HG02884 (cell line): ENCODE measurements at regions not wholly inside any gene's neighbourhood (a gene's known extent, or its start where the extent isn't known, plus 50 kb on each side); places are given as distances from the start of the nearest gene placed in this dataset.

Experiments
- ATAC-seq: cut with Tn5 transposase; IDR thresholded peaks from one replicate; pipeline ENCODE4 v1.9.1; 2021; ENCODE audit warnings: mild to moderate bottlenecking, moderate library complexity; ENCODE audit not compliant: unreplicated experiment

DNA sequence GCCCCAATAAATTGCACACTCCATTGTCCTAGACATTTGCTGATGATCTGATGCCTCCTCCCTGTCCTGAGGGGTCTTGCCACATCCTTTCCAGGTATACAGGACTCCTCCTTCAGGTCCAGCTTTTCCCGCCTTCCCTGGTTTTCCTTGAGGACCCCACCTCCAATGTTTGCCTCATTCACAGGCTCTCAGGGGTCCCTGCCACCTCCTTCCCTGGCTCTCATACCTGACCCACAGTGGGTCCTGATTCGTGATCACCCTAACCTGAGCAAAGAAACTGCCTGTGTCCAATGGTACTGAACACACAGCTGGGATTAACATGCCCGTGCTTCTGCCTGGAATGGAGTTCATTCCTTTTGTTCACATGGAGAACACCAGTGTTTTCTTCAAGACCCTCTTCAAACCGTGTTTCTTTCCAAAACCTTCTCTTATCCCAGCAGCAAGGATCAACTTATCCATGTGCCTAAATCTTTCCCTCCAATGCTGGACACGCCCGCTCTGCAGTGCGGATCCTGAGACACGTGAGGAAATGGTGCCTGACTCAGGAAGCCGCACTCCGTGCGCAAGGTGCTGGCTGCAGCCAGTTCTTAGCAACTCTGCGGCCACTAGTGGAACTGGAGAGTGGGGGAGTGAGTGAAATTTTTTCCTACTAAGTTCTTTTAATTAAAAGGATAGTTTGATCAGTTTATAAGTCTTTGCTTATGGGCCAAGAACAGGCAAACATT lies 354.6 kb upstream of the SHH start:
- no peak for ATAC-seq

GRCh38 chr7:156163747-156164146 lies 351.5 kb upstream of the SHH start:
- ATAC-seq, result no peak

DNA sequence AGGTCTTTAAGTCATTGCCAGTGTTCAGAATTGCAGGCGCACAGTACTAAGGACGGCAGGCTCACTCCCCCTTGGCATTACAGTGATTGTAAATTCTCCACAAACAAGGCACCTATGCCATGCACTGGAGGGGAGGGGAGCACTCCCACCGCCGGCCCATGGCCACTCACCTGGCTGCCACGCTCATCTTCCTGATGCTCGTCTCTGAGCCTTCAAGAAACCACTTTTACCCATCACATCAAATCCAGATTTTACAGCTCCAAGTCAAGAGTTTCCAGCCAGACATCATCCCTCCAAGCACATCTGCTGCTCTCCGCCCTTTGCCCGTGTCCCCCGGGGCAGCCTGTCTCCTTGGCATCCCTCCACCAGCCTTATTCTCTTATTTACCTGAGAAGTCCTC lies 350.2 kb upstream of the SHH start:
- no peak for ATAC-seq

DNA sequence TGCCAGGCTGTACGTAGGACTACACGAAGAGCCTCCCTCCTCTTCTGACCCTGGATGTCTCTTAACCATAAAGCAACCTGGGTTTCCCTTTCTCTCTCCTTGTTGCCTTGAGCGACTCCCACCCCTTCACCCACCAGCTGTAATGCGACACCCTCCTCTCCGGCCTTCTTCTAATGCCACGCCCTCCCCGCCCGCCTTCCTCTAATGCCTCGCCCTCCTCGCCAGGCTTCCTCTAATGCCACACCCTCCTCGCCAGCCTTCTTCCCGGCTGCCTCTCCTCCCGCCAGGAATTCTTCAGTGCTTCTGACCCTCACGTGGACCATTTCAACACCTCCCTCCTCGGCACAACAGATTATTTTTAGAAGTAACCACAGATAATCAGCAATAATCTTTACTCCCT lies 348.5 kb upstream of the SHH start:
- no peak for ATAC-seq

GRCh38 chr7:156158693-156159092 lies 346.4 kb upstream of the SHH start:
- no peak for ATAC-seq

- no peak for ATAC-seq
These were observed 345.9 kb upstream of the SHH start for GRCh38 chr7:156158213-156158612.

- no peak for ATAC-seq
These were observed 345.2 kb upstream of the SHH start for GRCh38 chr7:156157409-156158012.

DNA sequence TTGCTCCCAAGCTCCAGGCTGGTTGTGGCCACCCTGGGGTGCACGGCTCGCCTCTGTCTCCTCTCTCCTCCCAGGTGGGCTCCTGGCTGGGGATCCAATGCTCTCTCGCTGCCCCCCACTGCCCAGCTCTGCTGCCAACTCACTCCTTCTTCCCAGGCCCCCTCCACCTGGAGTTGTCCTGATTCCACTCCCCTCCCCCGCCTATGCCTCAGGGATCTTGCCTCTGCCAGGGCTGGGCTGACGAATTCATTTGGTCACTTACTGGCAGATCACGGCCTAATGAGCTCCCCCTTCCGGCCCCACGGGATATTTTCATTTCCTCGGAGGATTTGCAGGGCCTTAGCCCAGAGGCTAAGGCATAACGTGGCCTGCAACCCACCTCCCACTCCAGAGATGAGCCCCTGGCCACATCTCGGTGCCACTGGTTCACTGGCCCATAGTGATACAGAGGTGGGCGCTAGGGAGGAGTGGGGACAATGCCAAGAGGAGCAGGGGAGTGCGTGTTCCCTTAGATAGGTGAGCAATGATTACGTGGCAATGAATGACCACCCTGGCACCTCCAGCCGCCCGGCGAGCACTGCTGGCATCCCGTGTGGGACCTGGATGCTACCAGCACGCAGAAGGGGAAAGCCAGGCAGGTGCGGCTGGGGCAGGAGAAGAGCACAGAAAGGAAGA lies 344.6 kb upstream of the SHH start:
- ATAC-seq, result no peak

GRCh38 chr7:156155988-156156733 lies 343.9 kb upstream of the SHH start:
- no peak for ATAC-seq

GRCh38 chr7:156153590-156153989 lies 341.3 kb upstream of the SHH start:
- ATAC-seq, result no peak

DNA sequence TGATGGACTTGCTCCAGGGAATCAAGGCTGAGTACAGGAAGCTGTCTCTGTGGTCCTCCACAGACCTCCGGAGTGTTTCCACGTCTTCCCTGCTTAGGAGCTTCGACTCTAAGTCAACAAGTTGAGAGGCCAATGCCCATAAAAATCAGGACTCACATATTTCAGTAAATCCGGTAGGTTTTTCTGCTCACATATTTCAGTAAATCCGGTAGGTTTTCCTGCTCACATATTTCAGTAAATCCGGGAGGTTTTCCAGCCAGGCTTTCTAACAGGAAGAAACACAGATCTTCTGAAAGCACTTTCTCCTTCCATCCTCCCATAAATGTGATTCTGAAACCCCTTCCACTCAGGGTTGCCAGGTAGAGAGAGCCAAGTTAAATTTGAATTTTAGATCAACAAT lies 340.1 kb upstream of the SHH start:
- no peak for ATAC-seq

DNA sequence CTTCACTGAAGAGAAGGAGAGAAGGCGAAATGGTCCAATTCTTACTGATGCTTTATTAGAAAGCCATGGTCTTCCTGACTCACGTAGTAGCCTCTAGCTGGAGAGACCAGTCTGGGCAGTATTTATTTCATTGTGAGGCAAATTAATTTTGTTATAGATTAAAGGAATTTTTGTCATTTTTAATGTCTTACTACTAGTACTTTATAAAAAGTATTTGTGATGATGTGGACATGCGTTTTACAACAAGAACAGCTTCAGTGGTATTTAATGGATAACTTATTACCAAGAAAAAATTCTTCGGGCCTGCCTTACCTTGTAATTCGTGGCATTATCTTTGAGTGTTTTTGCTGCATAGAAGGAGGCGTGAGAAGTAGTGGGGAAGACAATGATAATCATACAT lies 339.4 kb upstream of the SHH start:
- ATAC-seq, result no peak

GRCh38 chr7:156151078-156151477 lies 338.8 kb upstream of the SHH start:
- no peak for ATAC-seq

- no peak for ATAC-seq
These were observed 336.7 kb upstream of the SHH start for GRCh38 chr7:156148995-156149394.

- ATAC-seq, result no peak
These were observed 336.3 kb upstream of the SHH start for GRCh38 chr7:156148547-156148946.

GRCh38 chr7:156147756-156148504 lies 335.7 kb upstream of the SHH start:
- ATAC-seq, result no peak

- ATAC-seq, result no peak
These were observed 334.8 kb upstream of the SHH start for GRCh38 chr7:156147104-156147503.

- ATAC-seq, result no peak
These were observed 333.7 kb upstream of the SHH start for GRCh38 chr7:156145996-156146395.

- no peak for ATAC-seq
These were observed 332.9 kb upstream of the SHH start for GRCh38 chr7:156145184-156145583.

DNA sequence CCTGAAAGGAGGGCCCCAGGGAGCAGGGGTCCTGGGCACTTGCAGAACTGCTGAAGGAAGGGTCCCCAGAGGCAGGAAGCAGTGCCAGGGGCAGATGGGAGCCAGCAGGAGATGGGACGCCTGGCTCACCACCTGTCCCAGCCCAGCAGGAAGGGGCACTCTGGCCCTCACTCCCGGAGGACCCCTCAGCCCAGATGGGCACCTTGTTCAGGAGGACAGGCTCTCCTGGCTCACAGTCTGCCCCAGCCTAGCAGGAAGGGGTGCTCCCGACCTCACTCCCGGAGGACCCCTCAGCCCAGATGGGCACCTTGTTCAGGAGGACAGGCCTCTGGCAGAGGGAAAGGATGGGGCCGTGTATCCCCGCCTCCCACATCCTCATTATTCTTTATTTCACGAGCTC lies 331.4 kb upstream of the SHH start:
- ATAC-seq, result no peak

DNA sequence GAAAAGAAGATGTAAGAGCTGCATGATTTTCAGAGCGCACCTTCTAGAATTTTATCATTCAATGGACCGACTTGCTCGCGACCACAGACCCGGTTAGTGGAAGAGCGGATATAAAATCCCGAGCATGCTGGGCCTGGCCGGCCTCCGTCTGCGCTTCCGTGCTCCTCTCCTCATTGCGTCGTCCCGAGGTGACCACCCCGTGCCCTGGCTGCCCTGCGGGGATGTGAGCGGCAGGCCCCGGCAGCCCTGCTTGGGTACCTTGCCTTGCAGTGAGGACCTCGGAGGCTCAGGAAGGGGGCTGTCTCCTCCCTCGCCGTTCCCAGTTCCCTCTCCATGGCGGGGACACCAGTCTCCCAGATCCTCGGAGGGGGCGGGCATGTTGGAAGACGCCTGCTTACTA lies 330.9 kb upstream of the SHH start:
- no peak for ATAC-seq
